Gastrocnemius medialis (tissue), 4 donors: ENCODE measurements at regions not wholly inside any gene's neighbourhood (a gene's known extent, or its start where the extent isn't known, plus 50 kb on each side); places are given as distances from the start of the nearest gene placed in this dataset.

Source experiments
- CTCF ChIP-seq, 5 experiments: fragments of 450-650 bp in 3 of 5; fragments of 200-600 bp in 2 of 5; sonication (generic) in 2 of 5; IDR thresholded peaks in 4 of 5; conservative IDR thresholded peaks in 1 of 5; 1 replicate in 4 of 5; 2 replicates in 1 of 5; pipeline ENCODE4 v1.5.1; 2016 to 2019; ENCODE audit warnings: antibody characterized with exemption in 5 of 5, mild to moderate bottlenecking in 3 of 5, moderate library complexity in 3 of 5
- POLR2A ChIP-seq, 2 donors: fragments of 450-650 bp; IDR thresholded peaks; one replicate each; pipeline ENCODE4 v1.6.1; 2017; ENCODE audit warnings: antibody characterized with exemption in 2 of 2, mild to moderate bottlenecking in 2 of 2, moderate library complexity in 2 of 2

GRCh38 chr11:11039208-11039965 is 181.5 kb upstream of the ZBED5 start:
- TF ChIP-seq CTCF (IDR thresholded peaks at IDR 0.05 in 4 of 5, conservative IDR thresholded peaks at IDR 0.05 in 1 of 5) (no peak), POLR2A (IDR thresholded peaks at IDR 0.05) (no peak)
